Panc1 (cell line): ENCODE measurements at regions not wholly inside any gene's neighbourhood (a gene's known extent, or its start where the extent isn't known, plus 50 kb on each side); places are given as distances from the start of the nearest gene placed in this dataset.

Source experiments
- POLR2AphosphoS5 ChIP-seq: IDR thresholded peaks from 2 replicates; pipeline ENCODE4 v1.6.1; 2012; ENCODE audit warnings: mild to moderate bottlenecking, low read depth, low read length, moderate library complexity
- SIN3A ChIP-seq: IDR thresholded peaks from 2 replicates; pipeline ENCODE4 v1.6.1; 2012; ENCODE audit warnings: low read depth, mild to moderate bottlenecking, low read length, moderate library complexity, borderline replicate concordance; ENCODE audit not compliant: insufficient read depth
- TF ChIP-seq, protein P1 (sequence below): fragments of 450-650 bp; IDR thresholded peaks from 2 replicates; pipeline ENCODE4 v1.5.1; 2017; ENCODE audit warnings: mild to moderate bottlenecking

DNA sequence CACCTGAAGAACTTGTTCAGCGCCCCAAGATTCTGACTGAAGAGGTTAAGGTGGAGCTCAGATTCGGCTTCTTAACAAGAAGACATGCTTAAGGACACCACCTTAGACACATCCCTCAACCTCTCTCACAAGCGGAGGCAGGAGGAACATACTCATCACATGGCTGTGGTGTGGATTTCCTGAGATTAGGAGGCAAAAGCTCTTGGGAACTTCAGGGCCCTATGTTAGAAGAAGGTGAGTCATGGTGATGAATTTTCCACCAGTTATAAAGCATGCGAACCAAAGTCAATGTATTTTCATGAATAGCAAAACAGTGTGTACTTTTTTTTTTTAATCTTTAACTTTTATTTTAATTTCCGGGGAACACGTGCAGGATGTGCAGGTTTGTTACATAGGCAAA, 212.2 kb upstream of the SUCLG2 start:
- TF ChIP-seq, protein P1, sequence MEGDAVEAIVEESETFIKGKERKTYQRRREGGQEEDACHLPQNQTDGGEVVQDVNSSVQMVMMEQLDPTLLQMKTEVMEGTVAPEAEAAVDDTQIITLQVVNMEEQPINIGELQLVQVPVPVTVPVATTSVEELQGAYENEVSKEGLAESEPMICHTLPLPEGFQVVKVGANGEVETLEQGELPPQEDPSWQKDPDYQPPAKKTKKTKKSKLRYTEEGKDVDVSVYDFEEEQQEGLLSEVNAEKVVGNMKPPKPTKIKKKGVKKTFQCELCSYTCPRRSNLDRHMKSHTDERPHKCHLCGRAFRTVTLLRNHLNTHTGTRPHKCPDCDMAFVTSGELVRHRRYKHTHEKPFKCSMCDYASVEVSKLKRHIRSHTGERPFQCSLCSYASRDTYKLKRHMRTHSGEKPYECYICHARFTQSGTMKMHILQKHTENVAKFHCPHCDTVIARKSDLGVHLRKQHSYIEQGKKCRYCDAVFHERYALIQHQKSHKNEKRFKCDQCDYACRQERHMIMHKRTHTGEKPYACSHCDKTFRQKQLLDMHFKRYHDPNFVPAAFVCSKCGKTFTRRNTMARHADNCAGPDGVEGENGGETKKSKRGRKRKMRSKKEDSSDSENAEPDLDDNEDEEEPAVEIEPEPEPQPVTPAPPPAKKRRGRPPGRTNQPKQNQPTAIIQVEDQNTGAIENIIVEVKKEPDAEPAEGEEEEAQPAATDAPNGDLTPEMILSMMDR: no peak
- TF ChIP-seq POLR2AphosphoS5: no peak
- TF ChIP-seq SIN3A: no peak
